MM.1S (cell line): ENCODE measurements at regions not wholly inside any gene's neighbourhood (a gene's known extent, or its start where the extent isn't known, plus 50 kb on each side); places are given as distances from the start of the nearest gene placed in this dataset.

Source experiments
- CTCF ChIP-seq: fragments of 300-600 bp; sonication (generic); IDR thresholded peaks from 2 replicates; pipeline ENCODE4 v1.5.1; 2016; ENCODE audit warnings: antibody characterized with exemption, low read length, mixed read lengths
- EZH2phosphoT487 ChIP-seq: fragments of 300-600 bp; sonication (generic); IDR thresholded peaks from 2 replicates; pipeline ENCODE4 v1.6.1; 2018; ENCODE audit warnings: antibody characterized with exemption, low read length

- TF ChIP-seq CTCF (no peak), EZH2phosphoT487 (no peak)
These were observed 268.3 kb downstream of the RFC3 start for GRCh38 chr13:34086281-34086680.
